ENCODE measurements at regions not wholly inside any gene's neighbourhood (a gene's known extent, or its start where the extent isn't known, plus 50 kb on each side); places are given as distances from the start of the nearest gene placed in this dataset.

GRCh38 chr21:32173121-32173724 is 105.6 kb downstream of the MIS18A start:
- TF ChIP-seq CTCF (IDR thresholded peaks at IDR 0.05; ENCODE audit: borderline replicate concordance), result no peak
- no peak for DNase-seq
- intact Hi-C loops (cut with micrococcal nuclease), result no loop called here
- Histone ChIP-seq H3K27me3 (ENCODE audit: low read depth) (no peaks in the 10 kb centered on the region), H3K27ac (replicated peaks) (no peak overlapping the region), H3K4me1 (no peaks in the 10 kb centered on the region), H3K36me3 (no peaks in the 10 kb centered on the region), H3K4me3 (no peak overlapping the region), H3K9me3 (replicated peaks) (no peaks in the 10 kb centered on the region)

- Histone ChIP-seq H3K27me3 (ENCODE audit: low read depth) (no peaks in the 10 kb centered on the region), H3K36me3 (no peaks in the 10 kb centered on the region), H3K4me3 (no peak overlapping the region), H3K27ac (replicated peaks) (no peak overlapping the region), H3K4me1 (no peaks in the 10 kb centered on the region), H3K9me3 (replicated peaks) (peaks cover 9% of the 10 kb centered on the region)
- no peak for DNase-seq
- intact Hi-C loops (cut with micrococcal nuclease), result no loop called here
- TF ChIP-seq CTCF (IDR thresholded peaks at IDR 0.05; ENCODE audit: borderline replicate concordance), result no peak
Measured at GRCh38 chr21:32172106-32172505, 106.7 kb downstream of the MIS18A start.

GRCh38 chr21:32167513-32167912 is 111.3 kb downstream of the MIS18A start:
- no peak for DNase-seq
- TF ChIP-seq CTCF (IDR thresholded peaks at IDR 0.05; ENCODE audit: borderline replicate concordance), result no peak
- H3K36me3 ChIP-seq, result no peaks in the 10 kb centered on the region
- no peaks in the 10 kb centered on the region for H3K27me3 ChIP-seq (ENCODE audit: low read depth)
- no peak overlapping the region for H3K27ac ChIP-seq (replicated peaks)
- no peaks in the 10 kb centered on the region for H3K4me1 ChIP-seq
- no peak overlapping the region for H3K4me3 ChIP-seq
- H3K9me3 ChIP-seq (replicated peaks), result peaks cover 19% of the 10 kb centered on the region
- intact Hi-C loops (cut with micrococcal nuclease), result no loop called here

DNA sequence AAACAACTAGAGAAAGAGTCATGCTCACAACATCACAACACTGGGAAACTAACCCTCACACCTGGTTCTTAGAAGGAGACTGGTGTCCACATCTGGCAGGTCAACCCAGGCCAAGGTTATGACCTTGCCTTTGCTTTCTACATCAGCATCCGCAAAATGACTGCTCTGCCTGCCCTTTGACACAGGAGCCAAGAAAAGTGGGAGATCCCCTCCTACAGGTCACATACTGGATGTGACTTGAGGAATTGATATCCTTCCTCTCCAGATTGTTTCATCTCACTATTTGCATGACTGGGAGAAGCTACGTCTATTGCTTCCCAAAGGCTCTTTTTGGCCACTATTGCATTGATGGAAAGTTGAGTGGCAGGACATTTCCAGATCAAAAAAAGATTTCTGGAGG is 115.5 kb downstream of the MIS18A start:
- TF ChIP-seq CTCF (IDR thresholded peaks at IDR 0.05; ENCODE audit: borderline replicate concordance), result no peak
- no peak overlapping the region for H3K27ac ChIP-seq (replicated peaks)
- no peaks in the 10 kb centered on the region for H3K36me3 ChIP-seq
- H3K9me3 ChIP-seq (replicated peaks), result peaks cover 19% of the 10 kb centered on the region
- intact Hi-C loops (cut with micrococcal nuclease), result no loop called here
- no peak for DNase-seq
- H3K27me3 ChIP-seq (ENCODE audit: low read depth), result no peaks in the 10 kb centered on the region
- no peaks in the 10 kb centered on the region for H3K4me1 ChIP-seq
- H3K4me3 ChIP-seq, result no peak overlapping the region

GRCh38 chr21:32162727-32163320 is 116.0 kb downstream of the MIS18A start:
- Histone ChIP-seq H3K4me1 (no peaks in the 10 kb centered on the region), H3K4me3 (no peak overlapping the region), H3K9me3 (replicated peaks) (peaks cover 17% of the 10 kb centered on the region), H3K27me3 (ENCODE audit: low read depth) (no peaks in the 10 kb centered on the region), H3K27ac (replicated peaks) (no peak overlapping the region), H3K36me3 (no peaks in the 10 kb centered on the region)
- no peak for TF ChIP-seq CTCF (IDR thresholded peaks at IDR 0.05; ENCODE audit: borderline replicate concordance)
- DNase-seq, result no peak
- intact Hi-C loops (cut with micrococcal nuclease), result no loop called here

Data from left ventricle myocardium inferior (tissue), 1 donor.